HCT116 (cell line): ENCODE measurements at regions not wholly inside any gene's neighbourhood (a gene's known extent, or its start where the extent isn't known, plus 50 kb on each side); places are given as distances from the start of the nearest gene placed in this dataset.

Source experiments
- ATAC-seq: fragments of 200-7000 bp; cut with Tn5 transposase; 2 replicates; pipeline ENCODE4 v1.9.1; 2020; ENCODE audit warnings: mild to moderate bottlenecking, moderate library complexity
- BruUV-seq: library from RNA; stranded (reverse); fragments of 400-500 nt; replicated peaks from 2 replicates; lab custom pipeline; 2021; lab: Mats Ljungman, UMichigan
- CTCF ChIA-PET: fragments of 300-600 bp; sonication (Branson Sonifier 250); formaldehyde crosslinking; loops from one replicate; lab custom pipeline; 2021; ENCODE audit warnings: antibody characterized with exemption; lab: Charles Lee
- POLR2A ChIA-PET: fragments of 300-600, 350-600 bp; sonication (Branson Sonifier 250); formaldehyde crosslinking; loops from one replicate; lab custom pipeline; 2021; ENCODE audit warnings: antibody characterized with exemption; lab: Charles Lee
- RAD21 ChIA-PET, 2 experiments: fragments of 300-600 bp; sonication (Branson Sonifier 250); formaldehyde crosslinking; loops; one replicate each; lab custom pipeline; 2023; ENCODE audit warnings: low total read pairs in 2 of 2; ENCODE audit not compliant: uncharacterized antibody in 2 of 2, unreplicated experiment in 2 of 2, low non-redundant PET in 1 of 2; lab: Charles Lee
- DNase-seq: peaks from one replicate; pipeline ENCODE4 v3.0.0-alpha.2; 2010; ENCODE audit warnings: low read depth, low spot score
- H2AFZ ChIP-seq: fragments of 200-600 bp; shearing (Covaris generic), sonication (generic); 2 replicates; pipeline ENCODE4 v1.6.1; 2017; ENCODE audit warnings: low read depth, mixed run types, mixed read lengths, antibody characterized with exemption, low read length; ENCODE audit not compliant: poor library complexity, severe bottlenecking
- H3K27ac ChIP-seq: 2 replicates; pipeline ENCODE4 v1.5.1; 2012; ENCODE audit warnings: low read depth, low read length
- H3K27me3 ChIP-seq: fragments of 200-600 bp; sonication (generic); 2 replicates; pipeline ENCODE4 v1.6.1; 2016; ENCODE audit warnings: mixed run types, low read length, mixed read lengths; ENCODE audit not compliant: insufficient read depth
- H3K36me3 ChIP-seq, 2 experiments: fragments of 200-500 bp in 1 of 2; fragments of 200-600 bp in 1 of 2; sonication (Bioruptor generic) in 1 of 2; sonication (generic) in 1 of 2; 2 replicates each; pipeline versions ENCODE4 v1.5.1 to v1.6.1; 2014 to 2016; ENCODE audit warnings: low read length in 2 of 2, inconsistent platforms in 1 of 2, mixed read lengths in 1 of 2, mixed run types in 1 of 2; ENCODE audit not compliant: insufficient read depth in 2 of 2, control insufficient read depth in 1 of 2
- H3K4me1 ChIP-seq, 2 experiments: fragments of 200-600 bp in 1 of 2; sonication (generic) in 1 of 2; 2 replicates each; pipeline versions ENCODE4 v1.5.1 to v1.6.1; 2012 to 2017; ENCODE audit warnings: low read length in 2 of 2, inconsistent platforms in 1 of 2, mild to moderate bottlenecking in 1 of 2, mixed read lengths in 1 of 2, mixed run types in 1 of 2, moderate library complexity in 1 of 2; ENCODE audit not compliant: insufficient read depth in 2 of 2, control insufficient read depth in 1 of 2
- H3K4me2 ChIP-seq: fragments of 200-600 bp; sonication (generic); 2 replicates; pipeline ENCODE4 v1.6.1; 2017; ENCODE audit warnings: mixed run types, low read length, mixed read lengths
- H3K4me3 ChIP-seq, 2 experiments: fragments of 200-600 bp in 1 of 2; sonication (generic) in 1 of 2; replicated peaks in 1 of 2; 2 replicates each; pipeline ENCODE4 v1.5.1; 2011 to 2016; ENCODE audit warnings: low read length in 2 of 2, control low read depth in 1 of 2, low read depth in 1 of 2, mild to moderate bottlenecking in 1 of 2, mixed read lengths in 1 of 2, mixed run types in 1 of 2
- H3K79me2 ChIP-seq: fragments of 200-600 bp; sonication (generic); 2 replicates; pipeline ENCODE4 v1.6.1; 2017; ENCODE audit warnings: mild to moderate bottlenecking, mixed run types, low read length, moderate library complexity, mixed read lengths; ENCODE audit not compliant: insufficient read depth
- H3K9ac ChIP-seq: fragments of 200-600 bp; sonication (generic); 2 replicates; pipeline ENCODE4 v1.6.1; 2016; ENCODE audit warnings: low read length, mixed read lengths
- H3K9me2 ChIP-seq: fragments of 200-600 bp; sonication (generic), shearing (Covaris generic); 2 replicates; pipeline ENCODE4 v1.6.1; 2017; ENCODE audit warnings: mixed run types, mild to moderate bottlenecking, moderate library complexity; ENCODE audit not compliant: insufficient read depth
- H3K9me3 ChIP-seq, 2 experiments: fragments of 200-500 bp in 1 of 2; fragments of 200-600 bp in 1 of 2; sonication (Bioruptor generic) in 1 of 2; sonication (generic) in 1 of 2; 2 replicates each; pipeline ENCODE4 v1.6.1; 2014 to 2017; ENCODE audit warnings: low read length in 2 of 2, mixed read lengths in 2 of 2, inconsistent platforms in 1 of 2, low read depth in 1 of 2, mild to moderate bottlenecking in 1 of 2, mixed run types in 1 of 2, moderate library complexity in 1 of 2; ENCODE audit not compliant: control insufficient read depth in 1 of 2, insufficient read depth in 1 of 2
- H4K20me1 ChIP-seq: fragments of 200-600 bp; sonication (generic), shearing (Covaris generic); 2 replicates; pipeline ENCODE4 v1.6.1; 2017; ENCODE audit warnings: mixed run types, mild to moderate bottlenecking, moderate library complexity; ENCODE audit not compliant: insufficient read depth
- EZH2 ChIP-seq: fragments of 200-600 bp; sonication (generic); IDR thresholded peaks from 2 replicates; pipeline ENCODE4 v1.6.1; 2017; ENCODE audit warnings: antibody characterized with exemption, mixed run types
- EZH2phosphoT487 ChIP-seq: fragments of 200-600 bp; IDR thresholded peaks from 2 replicates; pipeline ENCODE4 v1.6.1; 2018; ENCODE audit warnings: antibody characterized with exemption, borderline replicate concordance
- JUND ChIP-seq: IDR thresholded peaks from 2 replicates; pipeline ENCODE4 v1.6.1; 2012
- POLR2AphosphoS5 ChIP-seq: IDR thresholded peaks from 2 replicates; pipeline ENCODE4 v1.6.1; 2011; ENCODE audit warnings: mild to moderate bottlenecking, low read depth, low read length, moderate library complexity
- RAD21 ChIP-seq: IDR thresholded peaks from 2 replicates; pipeline ENCODE4 v1.6.1; 2012; ENCODE audit warnings: low read depth, mild to moderate bottlenecking
- SRF ChIP-seq: IDR thresholded peaks from 2 replicates; pipeline ENCODE4 v1.6.1; 2012; ENCODE audit warnings: low read depth
- YY1 ChIP-seq: IDR thresholded peaks from 2 replicates; pipeline ENCODE4 v1.6.1; 2011; ENCODE audit warnings: low read length, low read depth, moderate library complexity, mild to moderate bottlenecking; ENCODE audit not compliant: insufficient replicate concordance; ENCODE audit errors: extremely low read depth
- ZFX ChIP-seq: fragments of 450-650 bp; IDR thresholded peaks from 2 replicates; pipeline ENCODE4 v1.6.1; 2017
- ZNF274 ChIP-seq: fragments of 200-500 bp; sonication (Bioruptor generic); IDR thresholded peaks from 2 replicates; pipeline ENCODE4 v1.6.1; 2014; ENCODE audit warnings: mild to moderate bottlenecking, low read depth, low read length, inconsistent platforms
- intact Hi-C: fragments of 100-400 bp; cut with micrococcal nuclease; formaldehyde crosslinking; loops from 2 replicates; pipeline ENCODE4 v1.10.0; 2022
- TF ChIP-seq, protein P1 (sequence below): IDR thresholded peaks from 2 replicates; pipeline ENCODE4 v1.6.1; 2011; ENCODE audit warnings: mild to moderate bottlenecking, low read length, moderate library complexity; ENCODE audit not compliant: insufficient replicate concordance; ENCODE audit errors: extremely low read depth
- TF ChIP-seq, protein P2 (sequence below): IDR thresholded peaks from 2 replicates; pipeline ENCODE4 v1.6.1; 2012

DNA sequence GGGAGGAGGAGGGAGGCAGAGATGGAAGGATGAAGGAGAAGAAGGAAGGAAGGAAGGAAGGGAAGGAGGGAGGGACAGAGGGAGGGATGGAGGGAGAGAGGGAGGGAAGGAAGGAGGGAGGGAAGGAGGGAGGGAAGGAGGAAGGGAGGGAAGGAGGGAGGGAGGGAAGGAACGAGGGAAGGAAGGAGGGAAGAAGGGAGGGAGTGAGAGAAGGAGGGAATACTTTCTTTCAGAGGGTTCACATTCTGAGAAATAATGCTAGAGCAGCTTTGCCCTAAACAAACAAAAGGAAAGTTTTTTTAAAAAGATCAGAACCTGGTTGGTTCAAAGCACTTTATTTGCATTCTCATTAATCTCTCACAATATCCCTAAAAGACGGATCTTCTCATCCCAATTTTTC lies 96.1 kb upstream of the NXT1 start (continued):
- TF ChIP-seq, protein P1, sequence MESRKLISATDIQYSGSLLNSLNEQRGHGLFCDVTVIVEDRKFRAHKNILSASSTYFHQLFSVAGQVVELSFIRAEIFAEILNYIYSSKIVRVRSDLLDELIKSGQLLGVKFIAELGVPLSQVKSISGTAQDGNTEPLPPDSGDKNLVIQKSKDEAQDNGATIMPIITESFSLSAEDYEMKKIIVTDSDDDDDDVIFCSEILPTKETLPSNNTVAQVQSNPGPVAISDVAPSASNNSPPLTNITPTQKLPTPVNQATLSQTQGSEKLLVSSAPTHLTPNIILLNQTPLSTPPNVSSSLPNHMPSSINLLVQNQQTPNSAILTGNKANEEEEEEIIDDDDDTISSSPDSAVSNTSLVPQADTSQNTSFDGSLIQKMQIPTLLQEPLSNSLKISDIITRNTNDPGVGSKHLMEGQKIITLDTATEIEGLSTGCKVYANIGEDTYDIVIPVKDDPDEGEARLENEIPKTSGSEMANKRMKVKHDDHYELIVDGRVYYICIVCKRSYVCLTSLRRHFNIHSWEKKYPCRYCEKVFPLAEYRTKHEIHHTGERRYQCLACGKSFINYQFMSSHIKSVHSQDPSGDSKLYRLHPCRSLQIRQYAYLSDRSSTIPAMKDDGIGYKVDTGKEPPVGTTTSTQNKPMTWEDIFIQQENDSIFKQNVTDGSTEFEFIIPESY, result no peak
- TF ChIP-seq POLR2AphosphoS5 (no peak), SRF (no peak), EZH2phosphoT487 (no peak)

DNA sequence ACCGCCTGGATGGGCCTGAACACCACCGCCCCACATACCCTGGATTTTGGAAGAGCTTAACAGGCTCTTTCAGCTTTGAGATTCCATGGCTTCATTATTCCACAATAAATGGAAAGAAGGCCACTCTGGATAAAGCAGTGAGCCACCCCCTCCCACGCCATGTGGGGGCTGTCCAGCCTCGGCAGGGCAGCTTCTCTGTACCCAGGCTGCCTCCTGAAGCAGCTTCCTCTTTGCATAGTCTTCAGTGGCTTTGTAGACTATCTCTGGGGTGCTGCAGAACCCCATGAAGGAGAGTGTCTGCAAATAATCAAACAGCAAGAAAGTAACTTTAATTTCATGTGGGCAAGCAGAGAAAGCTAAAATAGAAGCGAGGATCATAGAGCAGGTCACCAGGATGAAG lies 96.6 kb upstream of the NXT1 start:
- Histone ChIP-seq H3K27ac (no peak overlapping the region), H3K79me2 (no peaks in the 10 kb centered on the region), H2AFZ (no peak overlapping the region), H3K36me3 (no peaks in the 10 kb centered on the region), H3K4me3 (no peak overlapping the region), H3K4me1 (no peaks in the 10 kb centered on the region), H3K9ac (no peak overlapping the region), H3K27me3 (peaks cover 62% of the 10 kb centered on the region), H4K20me1 (no peaks in the 10 kb centered on the region), H3K9me3 (no peaks in the 10 kb centered on the region), H3K9me2 (no peaks in the 10 kb centered on the region), H3K4me2 (no peak overlapping the region)
- RAD21 ChIA-PET, result no interaction called here
- ATAC-seq, result no peak
- intact Hi-C loops, result no loop called here
- TF ChIP-seq EZH2 (no peak), JUND (no peak), ZFX (no peak), ZNF274 (no peak), YY1 (no peak), RAD21 (no peak)
- TF ChIP-seq, protein P2, sequence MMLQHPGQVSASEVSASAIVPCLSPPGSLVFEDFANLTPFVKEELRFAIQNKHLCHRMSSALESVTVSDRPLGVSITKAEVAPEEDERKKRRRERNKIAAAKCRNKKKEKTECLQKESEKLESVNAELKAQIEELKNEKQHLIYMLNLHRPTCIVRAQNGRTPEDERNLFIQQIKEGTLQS, result no peak
- POLR2A ChIA-PET, result no interaction called here
- CTCF ChIA-PET, result no interaction called here
- no TSS peak for BruUV-seq
- DNase-seq, result no peak
